ENCODE measurements at regions not wholly inside any gene's neighbourhood (a gene's known extent, or its start where the extent isn't known, plus 50 kb on each side); places are given as distances from the start of the nearest gene placed in this dataset.

- DNase-seq, result no peak
Observed at GRCh38 chr3:116767726-116768125, 58.1 kb downstream of the TUSC7 start.

DNA sequence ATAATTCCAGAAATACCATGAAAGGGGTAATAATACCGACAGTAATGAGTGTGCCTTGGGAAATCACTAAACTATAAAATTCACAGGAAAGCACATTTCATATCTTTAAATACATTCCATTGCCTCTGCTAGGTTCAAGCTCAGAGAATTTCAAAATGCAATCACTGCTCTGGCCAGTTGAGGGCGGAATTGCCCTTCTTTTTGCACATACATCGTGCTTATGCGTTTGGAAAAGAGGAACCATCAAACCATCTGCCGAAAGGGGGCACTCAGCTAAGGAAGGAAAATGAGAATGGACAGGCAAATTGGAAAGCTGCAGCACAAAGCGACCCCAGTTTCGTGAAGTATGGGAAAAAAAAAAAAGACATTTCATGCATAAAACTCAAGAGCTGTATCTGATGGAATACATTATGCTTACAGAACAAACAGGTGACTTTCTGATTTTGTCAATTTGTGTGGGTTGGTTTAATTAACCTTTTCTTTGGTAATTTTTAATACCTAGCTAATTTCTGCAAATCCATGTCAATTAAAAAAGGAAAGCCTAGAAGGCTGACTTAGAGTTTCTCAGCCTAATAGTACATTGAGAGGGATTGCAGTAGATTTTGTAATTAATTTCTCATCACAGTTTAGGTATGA lies 61.4 kb downstream of the TUSC7 start:
- DNase-seq, result no peak

DNA sequence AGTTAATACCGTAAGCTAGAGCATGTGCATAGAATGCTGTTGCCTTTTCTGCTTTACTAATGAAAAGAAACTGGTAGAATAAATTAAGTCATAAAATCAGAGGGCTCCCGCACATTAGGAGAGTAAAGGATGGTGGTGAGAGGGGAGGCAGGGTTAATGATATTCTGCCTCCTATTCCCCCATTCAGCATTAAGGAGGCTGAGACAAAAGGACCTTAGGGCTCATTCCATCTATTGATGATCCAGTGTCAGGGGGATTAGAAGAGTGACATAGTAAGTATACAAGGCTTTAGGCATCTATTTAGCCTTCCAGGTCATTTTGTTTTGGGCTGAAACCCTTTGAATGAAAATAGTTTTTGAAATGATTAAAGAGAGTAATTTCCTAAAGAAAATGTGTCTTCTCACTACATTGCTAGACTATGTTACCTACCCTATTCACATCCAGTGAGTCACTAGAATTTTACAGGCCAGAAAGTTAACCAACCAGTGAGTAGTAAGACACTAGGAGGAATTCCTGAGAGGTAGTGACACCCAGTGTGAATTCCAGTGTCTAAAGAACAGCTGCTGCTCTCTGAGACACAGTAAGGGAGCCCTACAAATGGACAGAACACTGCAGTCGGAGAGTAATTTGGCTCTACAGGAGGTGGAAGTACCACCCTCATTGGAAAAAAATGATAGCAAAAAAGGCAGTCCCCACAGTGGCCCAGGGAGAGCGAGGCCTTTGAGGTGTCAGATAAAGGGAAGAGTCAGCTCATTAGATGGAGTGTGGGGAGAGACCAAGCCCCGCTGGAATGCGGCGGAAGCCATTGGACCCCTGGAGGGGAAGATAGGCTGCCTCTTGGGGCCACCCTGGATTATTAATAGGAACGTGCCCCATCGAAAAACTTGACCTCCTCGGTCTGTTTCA lies 67.6 kb downstream of the TUSC7 start:
- no peak for DNase-seq

DNA sequence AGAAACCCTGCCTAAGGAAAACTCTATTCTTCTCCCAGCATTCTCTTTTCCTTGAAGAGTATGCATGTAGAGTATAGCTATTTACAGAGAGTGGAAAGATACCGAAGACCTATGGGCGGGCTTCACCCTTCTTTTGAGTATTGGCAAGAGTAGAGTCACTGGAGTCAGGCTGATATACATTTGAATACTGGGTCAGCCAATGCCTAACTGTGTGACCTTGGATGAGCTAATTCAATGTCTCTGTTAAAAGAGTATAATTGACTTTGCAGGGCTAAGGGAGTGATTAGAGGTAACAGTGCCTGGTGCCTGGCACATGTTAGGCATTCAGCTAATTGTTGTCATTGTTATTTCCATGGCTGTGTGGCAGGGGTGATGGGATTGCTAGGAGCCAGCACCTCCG lies 75.6 kb downstream of the TUSC7 start:
- no peak for DNase-seq

DNA sequence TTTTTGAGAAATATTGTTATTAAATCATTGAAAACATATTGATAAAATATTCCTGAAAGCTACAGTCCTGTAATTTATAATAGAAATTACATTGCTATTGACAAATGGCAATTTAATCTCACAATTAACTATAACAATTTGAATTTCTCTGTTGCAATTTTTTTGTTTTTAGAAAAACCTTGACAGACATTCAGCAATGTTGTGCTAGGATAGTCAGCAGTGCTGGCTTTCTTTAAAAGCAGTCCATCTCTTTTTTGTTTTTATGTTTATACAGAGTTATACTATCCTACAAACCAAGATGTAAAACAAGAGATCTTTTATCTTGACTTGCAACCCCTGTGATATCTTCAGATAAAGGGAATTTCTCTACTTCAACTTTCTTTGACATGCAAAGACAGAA lies 93.1 kb downstream of the TUSC7 start:
- DNase-seq, result no peak

DNA sequence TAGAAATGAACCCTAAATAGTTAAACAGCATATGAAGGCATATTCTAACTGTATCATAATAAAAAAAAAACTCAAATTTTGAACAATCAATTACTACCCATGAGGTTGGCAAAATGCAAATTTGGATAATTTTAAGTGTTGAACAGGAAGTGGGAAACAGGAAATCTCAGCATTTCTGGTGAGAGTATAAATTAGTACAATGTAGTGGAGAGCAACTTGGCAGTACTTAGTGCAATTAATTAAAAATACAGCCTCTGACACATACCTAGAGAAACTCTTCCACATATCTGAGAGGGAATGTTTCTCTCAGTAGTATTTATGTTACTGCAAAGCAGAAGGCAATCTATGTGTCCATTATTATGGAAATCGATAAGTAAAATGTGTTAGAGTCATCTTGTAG lies 96.8 kb downstream of the TUSC7 start:
- no peak for DNase-seq

DNA sequence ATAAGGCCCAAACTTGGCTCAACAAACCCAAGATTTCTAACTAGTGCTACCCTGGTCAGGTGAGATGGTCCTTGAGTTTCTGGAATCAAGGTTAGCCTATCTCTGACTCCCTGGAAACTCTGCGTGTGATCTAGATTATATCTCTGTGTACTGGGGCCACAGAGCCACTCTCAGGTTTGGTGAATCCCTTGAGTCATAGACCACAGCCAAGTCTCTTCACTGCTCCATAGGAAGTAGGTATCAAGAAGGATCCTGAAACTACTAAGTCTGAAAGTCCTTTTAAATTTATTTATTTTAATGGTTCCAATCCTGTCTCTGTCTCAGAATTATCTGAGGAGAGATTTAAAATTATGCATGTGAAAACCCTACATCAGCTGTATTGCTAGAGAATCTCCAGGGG lies 99.1 kb downstream of the TUSC7 start:
- DNase-seq, result no peak

DNA sequence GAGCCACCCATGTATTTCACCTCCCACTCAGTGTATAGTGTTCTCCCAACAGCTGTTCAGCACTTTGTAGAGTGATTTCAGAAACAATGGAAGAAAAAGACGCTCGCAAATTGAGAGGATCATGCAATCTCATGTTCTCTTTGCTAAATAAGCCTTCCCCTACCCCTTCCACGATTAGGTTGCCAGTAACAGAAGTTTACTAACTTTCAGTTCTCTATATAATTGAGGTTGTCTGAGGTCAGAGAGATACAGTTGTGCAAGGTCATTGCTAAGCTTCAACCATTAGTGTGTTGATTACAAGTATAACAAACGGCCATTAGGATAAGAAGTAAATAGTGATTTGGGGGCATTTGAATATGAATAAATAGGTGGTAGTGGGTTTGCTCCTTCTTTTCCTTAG lies 99.6 kb downstream of the TUSC7 start:
- no peak for DNase-seq

GRCh38 chr3:116811754-116812153 lies 102.2 kb downstream of the TUSC7 start:
- DNase-seq, result no peak

DNA sequence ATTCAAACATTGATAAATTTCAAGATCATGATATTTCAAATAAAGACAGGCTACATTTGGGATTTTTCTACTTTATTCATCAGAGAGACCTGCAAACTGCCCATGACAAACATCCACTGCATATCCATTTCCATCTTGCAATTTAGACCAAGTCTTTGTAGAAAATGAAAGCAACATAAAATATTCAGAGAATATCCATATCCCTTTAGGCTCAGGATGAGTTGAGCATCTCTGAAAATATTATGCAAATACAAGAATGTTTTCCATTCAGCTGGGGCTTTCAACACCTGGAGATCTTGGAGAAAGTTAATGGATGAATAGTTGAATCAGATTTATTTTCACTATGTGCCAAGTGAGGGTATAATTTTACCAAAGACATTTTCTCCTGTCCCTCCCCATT lies 103.4 kb downstream of the TUSC7 start:
- DNase-seq, result no peak

GRCh38 chr3:116815321-116815720 lies 105.7 kb downstream of the TUSC7 start:
- DNase-seq, result no peak

- no peak for DNase-seq
Observed at GRCh38 chr3:116815831-116816588, 106.4 kb downstream of the TUSC7 start.

DNA sequence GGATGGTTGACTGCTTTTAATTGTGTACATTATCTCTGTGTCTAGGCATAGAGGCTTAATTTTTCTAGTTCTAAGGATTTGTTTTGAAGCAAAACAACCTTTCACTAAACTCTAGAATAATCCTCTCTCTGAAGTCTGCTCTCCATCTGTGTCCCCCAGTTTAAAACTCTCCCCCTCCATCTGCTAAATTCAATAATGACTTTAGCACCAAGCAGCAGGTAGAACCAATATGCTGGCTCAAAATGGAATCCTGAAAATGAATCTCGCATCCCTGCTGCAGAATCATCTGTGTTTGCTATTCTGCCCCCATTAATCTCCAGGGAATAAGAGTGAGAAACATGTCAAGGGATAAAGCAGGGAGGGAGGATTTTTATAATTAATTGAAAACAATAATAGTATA lies 111.8 kb downstream of the TUSC7 start:
- DNase-seq, result no peak

- DNase-seq, result no peak
Observed at GRCh38 chr3:116824208-116824607, 114.6 kb downstream of the TUSC7 start.

GRCh38 chr3:116833202-116833601 lies 123.6 kb downstream of the TUSC7 start:
- DNase-seq, result no peak

DNA sequence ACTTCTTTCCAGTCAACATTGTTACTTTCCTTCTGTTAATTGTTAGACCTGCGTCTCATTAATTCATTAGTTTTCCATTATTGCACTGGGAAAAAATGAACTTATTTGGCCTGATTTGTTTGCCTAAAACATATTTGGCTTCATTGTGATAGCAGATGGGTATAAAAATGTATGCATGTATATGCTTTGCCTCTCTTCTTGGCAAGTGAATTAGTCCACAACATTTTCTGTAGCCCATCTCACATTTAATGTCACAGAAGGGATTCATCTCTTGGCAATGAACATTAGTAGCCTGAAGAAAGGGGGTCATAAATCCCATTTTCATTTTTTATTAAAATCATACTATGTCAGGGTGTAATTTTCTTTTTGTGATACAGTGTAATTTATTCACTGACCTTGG lies 125.2 kb downstream of the TUSC7 start:
- DNase-seq, result no peak

- DNase-seq, result no peak
Observed at GRCh38 chr3:116835658-116836057, 126.1 kb downstream of the TUSC7 start.

GRCh38 chr3:116836286-116836685 lies 126.7 kb downstream of the TUSC7 start:
- no peak for DNase-seq

- DNase-seq, result no peak
Observed at GRCh38 chr3:116837483-116837882, 127.9 kb downstream of the TUSC7 start.

DNA sequence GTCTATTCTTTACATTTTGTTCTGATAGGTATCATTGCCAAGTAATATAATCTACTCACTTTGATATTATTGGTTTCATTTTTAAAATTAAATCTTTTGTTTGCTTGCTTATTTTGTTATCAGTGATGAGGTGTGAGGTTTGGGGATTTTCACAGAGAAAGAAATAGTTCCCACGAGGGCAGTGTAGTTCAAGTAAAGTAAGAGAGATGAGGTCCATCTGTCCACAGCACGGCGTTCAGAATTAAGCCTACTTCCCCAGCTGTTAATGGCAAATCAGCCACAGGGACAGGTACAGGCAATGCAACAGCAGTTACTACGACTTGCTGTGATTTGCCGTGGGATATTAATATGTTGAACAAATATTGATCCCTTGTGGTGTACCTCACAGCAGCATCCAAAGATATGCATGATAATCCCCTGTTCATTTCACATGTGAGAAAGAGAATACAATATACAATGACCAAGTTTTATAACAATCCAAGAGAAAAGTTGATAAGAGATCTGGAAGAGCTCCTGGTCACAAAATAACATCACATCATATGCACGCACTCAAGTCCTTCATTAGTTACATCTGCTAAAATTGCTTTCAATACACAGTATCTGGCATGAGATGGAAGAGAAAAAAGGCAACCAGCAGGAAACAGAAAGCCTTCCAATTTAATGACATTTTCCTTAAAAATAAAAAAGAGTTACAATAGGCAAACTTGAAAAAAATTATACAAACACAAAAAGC lies 131.6 kb downstream of the TUSC7 start:
- no peak for DNase-seq

- no peak for DNase-seq
Observed at GRCh38 chr3:116842254-116842957, 132.8 kb downstream of the TUSC7 start.

DNA sequence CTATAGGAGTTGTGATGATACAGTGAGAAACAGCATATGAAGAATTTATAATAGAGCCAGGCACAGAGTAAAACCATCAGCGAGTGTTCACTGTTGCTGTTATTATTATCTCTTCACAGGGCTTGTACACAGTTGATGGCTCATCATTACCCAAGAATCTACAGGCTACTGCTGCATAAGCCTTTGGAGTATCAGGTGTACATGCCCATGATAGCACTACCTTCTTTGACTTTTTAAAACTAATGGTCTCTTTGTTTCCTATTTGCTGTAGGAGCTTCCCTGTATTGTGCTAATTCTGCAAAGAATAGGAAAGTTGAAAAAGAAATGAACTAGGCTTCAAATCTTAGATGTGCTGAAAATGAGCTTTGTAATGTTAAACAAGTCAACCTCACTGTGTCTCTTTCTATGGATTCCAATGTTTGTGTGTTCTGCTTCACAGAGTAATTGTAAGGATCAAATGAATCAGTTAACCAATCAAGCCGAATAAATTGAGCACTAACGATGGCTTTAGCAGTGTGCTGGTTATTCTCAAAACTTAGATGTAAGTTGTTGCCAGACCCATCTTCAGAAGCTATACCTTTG lies 138.8 kb downstream of the TUSC7 start:
- DNase-seq, result no peak
